H1 (cell line): ENCODE measurements at regions not wholly inside any gene's neighbourhood (a gene's known extent, or its start where the extent isn't known, plus 50 kb on each side); places are given as distances from the start of the nearest gene placed in this dataset.

Experiments
- CTCF ChIA-PET: fragments of 300-600 bp; sonication (Branson Sonifier 250); formaldehyde crosslinking; loops from one replicate; lab custom pipeline; 2021; ENCODE audit not compliant: partially characterized antibody; lab: Charles Lee
- POLR2A ChIA-PET: fragments of 300-600 bp; sonication (Branson Sonifier 250); formaldehyde crosslinking; loops from one replicate; lab custom pipeline; 2021; ENCODE audit warnings: inconsistent platforms; ENCODE audit not compliant: partially characterized antibody; lab: Charles Lee
- DNase-seq, 2 experiments: peaks; one replicate each; pipeline versions ENCODE4 v3.0.0 to v3.0.0-alpha.2; 2010 to 2022; ENCODE audit warnings: low spot score in 2 of 2, low read depth in 1 of 2, mixed read lengths in 1 of 2
- FAIRE-seq: peaks from 2 replicates; lab custom pipeline; 2011; peaks lifted over from hg19 to GRCh38; lab: Jason Lieb, UNC
- H2AFZ ChIP-seq: 2 replicates; pipeline ENCODE4 v1.8.1; 2012; ENCODE audit warnings: low read length, inconsistent platforms
- H2AK5ac ChIP-seq: 2 replicates; pipeline ENCODE4 v1.6.1; 2013; ENCODE audit warnings: low read depth, low read length
- H2BK120ac ChIP-seq: replicated peaks from 2 replicates; pipeline ENCODE3; 2013; ENCODE audit warnings: low read depth, low read length, inconsistent platforms
- H2BK12ac ChIP-seq: 2 replicates; pipeline ENCODE4 v1.6.1; 2013; ENCODE audit warnings: low read depth, low read length
- H2BK15ac ChIP-seq: 2 replicates; pipeline ENCODE4 v1.6.1; 2013; ENCODE audit warnings: low read length
- H2BK20ac ChIP-seq: 2 replicates; pipeline ENCODE4 v1.6.1; 2013; ENCODE audit warnings: low read length
- H2BK5ac ChIP-seq: 2 replicates; pipeline ENCODE4 v1.6.1; 2013; ENCODE audit warnings: low read depth, low read length
- H3K14ac ChIP-seq: 2 replicates; pipeline ENCODE4 v1.6.1; 2013; ENCODE audit warnings: inconsistent platforms; ENCODE audit not compliant: insufficient read length
- H3K18ac ChIP-seq: 2 replicates; pipeline ENCODE4 v1.6.1; 2013; ENCODE audit warnings: low read length; ENCODE audit errors: extremely low read depth
- H3K23ac ChIP-seq: 2 replicates; pipeline ENCODE4 v1.6.1; 2013; ENCODE audit warnings: inconsistent platforms; ENCODE audit not compliant: insufficient read length
- H3K23me2 ChIP-seq: 2 replicates; pipeline ENCODE4 v1.6.1; 2013; ENCODE audit warnings: low read depth, low read length
- H3K27ac ChIP-seq: 2 replicates; pipeline ENCODE4 v1.6.1; 2011; ENCODE audit warnings: low read depth, low read length, inconsistent platforms
- H3K27me3 ChIP-seq, 4 experiments: replicated peaks in 1 of 4; 1 replicate in 1 of 4; 2 replicates in 3 of 4; pipeline versions ENCODE4 v1.6.1 to v1.8.1; 2011 to 2013; ENCODE audit warnings: low read length in 3 of 4, mild to moderate bottlenecking in 3 of 4, inconsistent platforms in 2 of 4, mixed read lengths in 2 of 4, moderate library complexity in 1 of 4; ENCODE audit not compliant: control insufficient read depth in 3 of 4, insufficient read depth in 3 of 4; ENCODE audit errors: extremely low read depth in 1 of 4
- H3K36me3 ChIP-seq, 4 experiments: 2 replicates each; pipeline versions ENCODE4 v1.6.1 to v1.8.1; 2011 to 2013; ENCODE audit warnings: mild to moderate bottlenecking in 4 of 4, low read length in 3 of 4, moderate library complexity in 2 of 4, control low read depth in 1 of 4, inconsistent platforms in 1 of 4; ENCODE audit not compliant: insufficient read depth in 4 of 4, control insufficient read depth in 2 of 4
- H3K4ac ChIP-seq: replicated peaks from 2 replicates; pipeline ENCODE3; 2013; ENCODE audit warnings: low read length, low read depth, mixed read lengths, inconsistent platforms; ENCODE audit not compliant: insufficient read length
- H3K4me1 ChIP-seq, 4 experiments: replicated peaks in 1 of 4; 1 replicate in 1 of 4; 2 replicates in 3 of 4; pipeline versions ENCODE4 v1.6.1 to v1.8.1; 2011 to 2013; ENCODE audit warnings: low read length in 3 of 4, inconsistent platforms in 2 of 4, mixed read lengths in 1 of 4; ENCODE audit not compliant: insufficient read depth in 4 of 4, control insufficient read depth in 3 of 4
- H3K4me2 ChIP-seq, 2 experiments: 2 replicates each; pipeline versions ENCODE4 v1.6.1 to v1.8.1; 2011 to 2013; ENCODE audit warnings: low read depth in 2 of 2, low read length in 2 of 2, control low read depth in 1 of 2, inconsistent platforms in 1 of 2, mild to moderate bottlenecking in 1 of 2; ENCODE audit not compliant: insufficient read depth in 1 of 2
- H3K4me3 ChIP-seq, 4 experiments: fragments of 200-600, 300-600 bp in 1 of 4; sonication (generic), shearing (Covaris generic), sonication (Bioruptor Twin) in 1 of 4; 2 replicates each; pipeline versions ENCODE4 v1.5.1 to v1.8.1; 2011 to 2016; ENCODE audit warnings: low read length in 4 of 4, low read depth in 3 of 4, control low read depth in 2 of 4, inconsistent platforms in 2 of 4, mild to moderate bottlenecking in 2 of 4, mixed read lengths in 1 of 4, moderate library complexity in 1 of 4; ENCODE audit not compliant: insufficient read depth in 2 of 4; ENCODE audit errors: extremely low read depth in 1 of 4
- H3K56ac ChIP-seq: replicated peaks from 2 replicates; pipeline ENCODE3; 2013; ENCODE audit warnings: low read depth, mild to moderate bottlenecking, mixed read lengths, low read length, inconsistent platforms; ENCODE audit not compliant: insufficient read length
- H3K79me1 ChIP-seq: 2 replicates; pipeline ENCODE4 v1.6.1; 2013; ENCODE audit warnings: low read depth, low read length, control low read depth
- H3K79me2 ChIP-seq, 2 experiments: 2 replicates each; pipeline versions ENCODE4 v1.6.1 to v1.8.1; 2012 to 2013; ENCODE audit warnings: low read length in 2 of 2, mild to moderate bottlenecking in 2 of 2, inconsistent platforms in 1 of 2; ENCODE audit not compliant: insufficient read depth in 2 of 2, control insufficient read depth in 1 of 2
- H3K9ac ChIP-seq, 4 experiments: replicated peaks in 1 of 4; 1 replicate in 1 of 4; 2 replicates in 3 of 4; pipeline versions ENCODE4 v1.6.1 to v1.8.1; 2011 to 2013; ENCODE audit warnings: low read depth in 3 of 4, low read length in 3 of 4, control low read depth in 2 of 4, mild to moderate bottlenecking in 2 of 4, moderate library complexity in 2 of 4, inconsistent platforms in 1 of 4; ENCODE audit errors: extremely low read depth in 1 of 4
- H3K9me3 ChIP-seq, 2 experiments: 2 replicates each; pipeline versions ENCODE4 v1.6.1 to v1.8.1; 2012 to 2013; ENCODE audit warnings: mild to moderate bottlenecking in 2 of 2, moderate library complexity in 2 of 2, control low read depth in 1 of 2, inconsistent platforms in 1 of 2, low read depth in 1 of 2, low read length in 1 of 2, mixed read lengths in 1 of 2; ENCODE audit not compliant: insufficient read depth in 2 of 2
- H4K20me1 ChIP-seq, 2 experiments: replicated peaks in 1 of 2; 2 replicates each; pipeline versions ENCODE3 to v1.8.1; 2011 to 2013; ENCODE audit warnings: inconsistent platforms in 2 of 2, low read length in 2 of 2, mild to moderate bottlenecking in 1 of 2; ENCODE audit not compliant: insufficient read depth in 2 of 2, control insufficient read depth in 1 of 2
- H4K5ac ChIP-seq: 2 replicates; pipeline ENCODE4 v1.6.1; 2013; ENCODE audit warnings: low read length, low read depth, mixed read lengths, inconsistent platforms; ENCODE audit not compliant: insufficient read length
- H4K8ac ChIP-seq: 2 replicates; pipeline ENCODE4 v1.8.0; 2013; ENCODE audit warnings: mild to moderate bottlenecking, moderate library complexity, low read length, inconsistent platforms; ENCODE audit not compliant: insufficient read depth; ENCODE audit errors: extremely low read depth
- H4K91ac ChIP-seq: replicated peaks from 2 replicates; pipeline ENCODE3; 2013; ENCODE audit warnings: low read length, mixed read lengths, inconsistent platforms; ENCODE audit not compliant: insufficient read length
- BRCA1 ChIP-seq: IDR thresholded peaks from 2 replicates; pipeline ENCODE4 v1.6.1; 2012; ENCODE audit warnings: low read depth, low read length, improper control_type of control experiment
- E2F6 ChIP-seq: IDR thresholded peaks from 2 replicates; pipeline ENCODE4 v1.6.1; 2012; ENCODE audit warnings: inconsistent platforms
- EP300 ChIP-seq, 2 experiments: IDR thresholded peaks; 1 replicate in 1 of 2; 2 replicates in 1 of 2; pipeline ENCODE4 v1.6.1; 2011 to 2012; ENCODE audit warnings: low read depth in 2 of 2, low read length in 2 of 2, mild to moderate bottlenecking in 2 of 2, borderline replicate concordance in 1 of 2, inconsistent platforms in 1 of 2, moderate library complexity in 1 of 2
- KDM1A ChIP-seq: fragments of 200-600, 300-600 bp; sonication (generic); IDR thresholded peaks from 2 replicates; pipeline ENCODE4 v1.7.1; 2016; ENCODE audit warnings: mild to moderate bottlenecking, low read length, borderline replicate concordance
- KDM5A ChIP-seq: fragments of 200-600 bp; IDR thresholded peaks from 2 replicates; pipeline ENCODE4 v1.7.1; 2012; ENCODE audit warnings: mild to moderate bottlenecking, low read length, inconsistent platforms, mixed read lengths
- PHF8 ChIP-seq: fragments of 200-600 bp; sonication (generic); conservative IDR thresholded peaks from 2 replicates; pipeline ENCODE4 v1.7.1; 2012; ENCODE audit warnings: low read depth, mild to moderate bottlenecking, inconsistent platforms, low read length, moderate library complexity
- POU5F1 ChIP-seq: IDR thresholded peaks from 2 replicates; pipeline ENCODE4 v1.6.1; 2011; ENCODE audit warnings: low read depth, mild to moderate bottlenecking, low read length, moderate library complexity
- RXRA ChIP-seq: IDR thresholded peaks from 2 replicates; pipeline ENCODE4 v1.6.1; 2011; ENCODE audit warnings: low read depth, mild to moderate bottlenecking, low read length, moderate library complexity; ENCODE audit not compliant: insufficient read depth
- SIN3A ChIP-seq, 2 experiments: IDR thresholded peaks in 1 of 2; conservative IDR thresholded peaks in 1 of 2; 2 replicates each; pipeline ENCODE4 v1.6.1; 2011 to 2012; ENCODE audit warnings: low read length in 2 of 2, improper control_type of control experiment in 1 of 2, low read depth in 1 of 2, mild to moderate bottlenecking in 1 of 2
- SIRT6 ChIP-seq: IDR thresholded peaks from one replicate; pipeline ENCODE4 v1.7.1; 2012; ENCODE audit warnings: low read length, inconsistent platforms
- SRF ChIP-seq: IDR thresholded peaks from 2 replicates; pipeline ENCODE4 v1.6.1; 2011; ENCODE audit warnings: mild to moderate bottlenecking, low read depth, low read length, moderate library complexity
- USF2 ChIP-seq: IDR thresholded peaks from 2 replicates; pipeline ENCODE4 v1.6.1; 2011; ENCODE audit warnings: low read length, improper control_type of control experiment
- ZNF274 ChIP-seq: IDR thresholded peaks from 2 replicates; pipeline ENCODE4 v1.7.0; 2012; ENCODE audit warnings: low read length, borderline replicate concordance; ENCODE audit errors: extremely low read depth
- WGBS, 2 experiments: shearing (Covaris generic) in 1 of 2; methylation state at CpG; one replicate each; pipeline versions ENCODE4 v1.1.6 to v1.1.7; 2013 to 2015; ENCODE audit warnings: low lambda C conversion rate in 2 of 2, mixed read lengths in 2 of 2, inconsistent platforms in 1 of 2, low coverage in 1 of 2, missing lambda C conversion rate in 1 of 2; ENCODE audit not compliant: insufficient replicate concordance in 2 of 2, insufficient coverage in 1 of 2, insufficient read length in 1 of 2; ENCODE audit errors: extremely low coverage in 1 of 2, missing lambda C conversion rate in 1 of 2; 5-methylcytosine and 5-hydroxymethylcytosine counted together

GRCh38 chr5:125186911-125187375, 440.5 kb upstream of the ZNF608 start:
- H2BK12ac ChIP-seq = no peak overlapping the region
- 90% methylated on average over 4 of the region's 4 CpGs; no CpG with 5 or more reads in 1 of the 2 experiments for WGBS, 2 experiments
- TF ChIP-seq KDM1A (no peak), BRCA1 (no peak), USF2 (no peak), E2F6 (no peak), RXRA (no peak), PHF8 (no peak), SIN3A (conservative IDR thresholded peaks at IDR 0.05 in 1 of 2, IDR thresholded peaks at IDR 0.05 in 1 of 2; ENCODE audit: low read depth in 1 of 2, low read length in 2 of 2) (no peak), ZNF274 (no peak), EP300 (IDR thresholded peaks at IDR 0.05; ENCODE audit: borderline replicate concordance in 1 of 2, low read depth in 2 of 2, low read length in 2 of 2) (no peak), POU5F1 (no peak), SRF (no peak), KDM5A (no peak), SIRT6 (no peak)

More at GRCh38 chr5:125186911-125187375, 440.5 kb upstream of the ZNF608 start:
- H2BK5ac ChIP-seq = no peak overlapping the region
- DNase-seq (no peak), FAIRE-seq (no peak)
- ChIA-PET POLR2A (no interaction called here), CTCF (interaction anchor here (0.7 kb wide), 1 partner anchor 1353 kb away, joined by 3 read pairs; no protein-coding TSS in a partner anchor)
- H3K56ac ChIP-seq = no peak overlapping the region
- no peaks in the 10 kb centered on the region for H3K79me1 ChIP-seq
- no peak overlapping the region for H3K18ac ChIP-seq
- H3K4me1 ChIP-seq = peaks cover 0 to 9% (median 6%) of the 10 kb centered on the region in 4 experiments; a peak in 4 of 7 replicates
- H3K4me3 ChIP-seq = no peak overlapping the region
- H4K91ac ChIP-seq = no peak overlapping the region
- H3K27ac ChIP-seq = no peak overlapping the region
- H3K4me2 ChIP-seq = no peak overlapping the region
- H2BK120ac ChIP-seq = no peak overlapping the region
- H3K36me3 ChIP-seq = no peaks in the 10 kb centered on the region
- no peak overlapping the region for H2AK5ac ChIP-seq
- H3K79me2 ChIP-seq = no peaks in the 10 kb centered on the region
- no peak overlapping the region for H2AFZ ChIP-seq
- no peaks in the 10 kb centered on the region for H3K27me3 ChIP-seq
- H3K4ac ChIP-seq = no peak overlapping the region
- no peak overlapping the region for H4K5ac ChIP-seq
- no peak overlapping the region for H2BK20ac ChIP-seq
- H2BK15ac ChIP-seq = no peak overlapping the region
- H4K20me1 ChIP-seq = no peaks in the 10 kb centered on the region
- H3K23ac ChIP-seq = no peak overlapping the region
- no peaks in the 10 kb centered on the region for H3K23me2 ChIP-seq
- no peak overlapping the region for H3K14ac ChIP-seq
- H3K9me3 ChIP-seq = no peaks in the 10 kb centered on the region
- H4K8ac ChIP-seq = no peak overlapping the region
- H3K9ac ChIP-seq = no peak overlapping the region
